HL-60 (cell line): ENCODE measurements at regions not wholly inside any gene's neighbourhood (a gene's known extent, or its start where the extent isn't known, plus 50 kb on each side); places are given as distances from the start of the nearest gene placed in this dataset.

Experiments used
- GABPA ChIP-seq: IDR thresholded peaks from 2 replicates; pipeline ENCODE4 v1.6.1; 2012; ENCODE audit warnings: low read depth
- POLR2AphosphoS5 ChIP-seq: IDR thresholded peaks from 2 replicates; pipeline ENCODE4 v1.6.1; 2012; ENCODE audit warnings: low read depth
- SPI1 ChIP-seq: IDR thresholded peaks from 2 replicates; pipeline ENCODE4 v1.6.1; 2012; ENCODE audit warnings: low read depth, mild to moderate bottlenecking, borderline replicate concordance
- TF ChIP-seq, protein P1 (sequence below): IDR thresholded peaks from one replicate; pipeline ENCODE4 v1.5.1; 2011; ENCODE audit warnings: low read length, control low read depth, inconsistent platforms; ENCODE audit not compliant: insufficient read depth
- TF ChIP-seq, protein P2 (sequence below): IDR thresholded peaks from 2 replicates; pipeline ENCODE4 v1.6.1; 2012; ENCODE audit warnings: low read depth; ENCODE audit not compliant: insufficient replicate concordance

DNA sequence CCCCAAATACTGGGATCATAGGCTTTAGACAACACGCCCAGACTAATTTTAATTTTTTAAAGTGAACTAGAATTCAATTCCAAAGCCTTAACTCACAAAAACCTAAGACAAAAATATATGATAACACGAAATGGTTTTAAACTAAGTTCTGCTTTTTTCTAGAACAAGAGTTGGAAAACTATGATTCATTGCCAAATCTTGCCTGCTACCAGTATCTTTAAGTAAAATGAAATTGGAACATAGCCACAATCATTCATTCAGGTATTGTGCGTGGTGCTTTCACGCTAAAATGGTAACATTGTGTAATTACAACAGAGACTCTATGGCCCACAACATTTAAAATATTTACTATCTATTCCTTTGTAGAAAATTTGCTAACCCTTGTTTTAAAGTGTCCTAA, 488.0 kb upstream of the ZNF385D start:
- TF ChIP-seq, protein P1, sequence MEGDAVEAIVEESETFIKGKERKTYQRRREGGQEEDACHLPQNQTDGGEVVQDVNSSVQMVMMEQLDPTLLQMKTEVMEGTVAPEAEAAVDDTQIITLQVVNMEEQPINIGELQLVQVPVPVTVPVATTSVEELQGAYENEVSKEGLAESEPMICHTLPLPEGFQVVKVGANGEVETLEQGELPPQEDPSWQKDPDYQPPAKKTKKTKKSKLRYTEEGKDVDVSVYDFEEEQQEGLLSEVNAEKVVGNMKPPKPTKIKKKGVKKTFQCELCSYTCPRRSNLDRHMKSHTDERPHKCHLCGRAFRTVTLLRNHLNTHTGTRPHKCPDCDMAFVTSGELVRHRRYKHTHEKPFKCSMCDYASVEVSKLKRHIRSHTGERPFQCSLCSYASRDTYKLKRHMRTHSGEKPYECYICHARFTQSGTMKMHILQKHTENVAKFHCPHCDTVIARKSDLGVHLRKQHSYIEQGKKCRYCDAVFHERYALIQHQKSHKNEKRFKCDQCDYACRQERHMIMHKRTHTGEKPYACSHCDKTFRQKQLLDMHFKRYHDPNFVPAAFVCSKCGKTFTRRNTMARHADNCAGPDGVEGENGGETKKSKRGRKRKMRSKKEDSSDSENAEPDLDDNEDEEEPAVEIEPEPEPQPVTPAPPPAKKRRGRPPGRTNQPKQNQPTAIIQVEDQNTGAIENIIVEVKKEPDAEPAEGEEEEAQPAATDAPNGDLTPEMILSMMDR: no peak
- TF ChIP-seq GABPA: no peak
- TF ChIP-seq POLR2AphosphoS5: no peak
- TF ChIP-seq, protein P2, sequence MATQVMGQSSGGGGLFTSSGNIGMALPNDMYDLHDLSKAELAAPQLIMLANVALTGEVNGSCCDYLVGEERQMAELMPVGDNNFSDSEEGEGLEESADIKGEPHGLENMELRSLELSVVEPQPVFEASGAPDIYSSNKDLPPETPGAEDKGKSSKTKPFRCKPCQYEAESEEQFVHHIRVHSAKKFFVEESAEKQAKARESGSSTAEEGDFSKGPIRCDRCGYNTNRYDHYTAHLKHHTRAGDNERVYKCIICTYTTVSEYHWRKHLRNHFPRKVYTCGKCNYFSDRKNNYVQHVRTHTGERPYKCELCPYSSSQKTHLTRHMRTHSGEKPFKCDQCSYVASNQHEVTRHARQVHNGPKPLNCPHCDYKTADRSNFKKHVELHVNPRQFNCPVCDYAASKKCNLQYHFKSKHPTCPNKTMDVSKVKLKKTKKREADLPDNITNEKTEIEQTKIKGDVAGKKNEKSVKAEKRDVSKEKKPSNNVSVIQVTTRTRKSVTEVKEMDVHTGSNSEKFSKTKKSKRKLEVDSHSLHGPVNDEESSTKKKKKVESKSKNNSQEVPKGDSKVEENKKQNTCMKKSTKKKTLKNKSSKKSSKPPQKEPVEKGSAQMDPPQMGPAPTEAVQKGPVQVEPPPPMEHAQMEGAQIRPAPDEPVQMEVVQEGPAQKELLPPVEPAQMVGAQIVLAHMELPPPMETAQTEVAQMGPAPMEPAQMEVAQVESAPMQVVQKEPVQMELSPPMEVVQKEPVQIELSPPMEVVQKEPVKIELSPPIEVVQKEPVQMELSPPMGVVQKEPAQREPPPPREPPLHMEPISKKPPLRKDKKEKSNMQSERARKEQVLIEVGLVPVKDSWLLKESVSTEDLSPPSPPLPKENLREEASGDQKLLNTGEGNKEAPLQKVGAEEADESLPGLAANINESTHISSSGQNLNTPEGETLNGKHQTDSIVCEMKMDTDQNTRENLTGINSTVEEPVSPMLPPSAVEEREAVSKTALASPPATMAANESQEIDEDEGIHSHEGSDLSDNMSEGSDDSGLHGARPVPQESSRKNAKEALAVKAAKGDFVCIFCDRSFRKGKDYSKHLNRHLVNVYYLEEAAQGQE: no peak
- no peak for TF ChIP-seq SPI1
